Nucleus accumbens (tissue), 56 donors: ENCODE measurements at regions not wholly inside any gene's neighbourhood (a gene's known extent, or its start where the extent isn't known, plus 50 kb on each side); places are given as distances from the start of the nearest gene placed in this dataset.
"Not testable (repeated sequence)": the region's sequence is repeated elsewhere in the genome, so short reads cannot be mapped to it uniquely, and the experiment has no call there.

Source experiments
- DNase-seq, 56 donors: peaks; one replicate each; lab custom pipeline; 2025; lab: John Stamatoyannopoulos, UW

- DNase-seq, result no peak
Measured at GRCh38 chr3:80395023-80395422, 627.2 kb upstream of the ROBO1 start.

- DNase-seq, result no peak
Measured at GRCh38 chr3:80391573-80391972, 623.8 kb upstream of the ROBO1 start.

- no peak for DNase-seq
Measured at GRCh38 chr3:80384811-80385210, 617.0 kb upstream of the ROBO1 start.

- DNase-seq, result no peak
Measured at GRCh38 chr3:80374423-80374822, 606.6 kb upstream of the ROBO1 start.

- no peak for DNase-seq
Measured at GRCh38 chr3:80368616-80369015, 600.8 kb upstream of the ROBO1 start.

- DNase-seq, result no peak
Measured at GRCh38 chr3:80366808-80367548, 599.2 kb upstream of the ROBO1 start.

GRCh38 chr3:80357761-80358160, 590.0 kb upstream of the ROBO1 start:
- no peak for DNase-seq

GRCh38 chr3:80355144-80355543, 587.3 kb upstream of the ROBO1 start:
- no peak for DNase-seq

- no peak for DNase-seq
Measured at GRCh38 chr3:80351201-80351600, 583.4 kb upstream of the ROBO1 start.

GRCh38 chr3:80350771-80351170, 583.0 kb upstream of the ROBO1 start:
- DNase-seq, result no peak

- DNase-seq, result no peak
Measured at GRCh38 chr3:80338366-80338765, 570.6 kb upstream of the ROBO1 start.

- no peak for DNase-seq
Measured at GRCh38 chr3:80334534-80334933, 566.7 kb upstream of the ROBO1 start.

- no peak for DNase-seq
Measured at GRCh38 chr3:80331494-80332170, 563.8 kb upstream of the ROBO1 start.

GRCh38 chr3:80314541-80314940, 546.7 kb upstream of the ROBO1 start:
- not testable (repeated sequence) for DNase-seq

- no peak for DNase-seq
Measured at GRCh38 chr3:80308637-80309036, 540.8 kb upstream of the ROBO1 start.

- no peak for DNase-seq
Measured at GRCh38 chr3:80307844-80308243, 540.0 kb upstream of the ROBO1 start.

GRCh38 chr3:80297720-80298119, 529.9 kb upstream of the ROBO1 start:
- no peak for DNase-seq

- DNase-seq, result no peak
Measured at GRCh38 chr3:80285388-80285787, 517.6 kb upstream of the ROBO1 start.

GRCh38 chr3:80283783-80284182, 516.0 kb upstream of the ROBO1 start:
- DNase-seq, result no peak

- no peak for DNase-seq
Measured at GRCh38 chr3:80278056-80278455, 510.3 kb upstream of the ROBO1 start.

- no peak for DNase-seq
Measured at GRCh38 chr3:80275120-80275519, 507.3 kb upstream of the ROBO1 start.

GRCh38 chr3:80263260-80263659, 495.5 kb upstream of the ROBO1 start:
- no peak for DNase-seq
